OCI-M2 (cell line): ENCODE measurements at regions not wholly inside any gene's neighbourhood (a gene's known extent, or its start where the extent isn't known, plus 50 kb on each side); places are given as distances from the start of the nearest gene placed in this dataset.
"Not testable (repeated sequence)": the region's sequence is repeated elsewhere in the genome, so short reads cannot be mapped to it uniquely, and the experiment has no call there.

Experiments
- DNase-seq: peaks from one replicate; lab custom pipeline; 2025; ENCODE audit not compliant: unreplicated experiment; lab: John Stamatoyannopoulos, UW

DNA sequence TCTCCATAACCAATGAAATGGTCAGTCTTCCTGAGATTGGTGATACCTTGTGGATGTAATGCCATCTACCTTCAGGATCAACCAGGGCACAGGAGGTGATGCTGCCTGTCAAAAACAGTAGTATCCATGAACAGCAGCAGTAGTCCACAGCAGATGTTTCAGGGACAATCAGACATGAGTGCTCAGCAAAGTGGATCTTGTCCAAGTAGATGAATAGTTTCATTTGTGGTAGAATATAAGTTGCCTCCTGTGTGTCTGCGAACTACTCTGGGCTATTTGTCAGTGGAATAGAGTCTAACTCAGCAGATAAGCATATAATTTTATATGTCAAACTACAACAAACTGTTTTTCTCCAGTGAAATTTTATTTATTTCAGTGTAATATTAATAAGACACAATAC is 1860.1 kb upstream of the ACO1 start:
- no peak for DNase-seq

DNA sequence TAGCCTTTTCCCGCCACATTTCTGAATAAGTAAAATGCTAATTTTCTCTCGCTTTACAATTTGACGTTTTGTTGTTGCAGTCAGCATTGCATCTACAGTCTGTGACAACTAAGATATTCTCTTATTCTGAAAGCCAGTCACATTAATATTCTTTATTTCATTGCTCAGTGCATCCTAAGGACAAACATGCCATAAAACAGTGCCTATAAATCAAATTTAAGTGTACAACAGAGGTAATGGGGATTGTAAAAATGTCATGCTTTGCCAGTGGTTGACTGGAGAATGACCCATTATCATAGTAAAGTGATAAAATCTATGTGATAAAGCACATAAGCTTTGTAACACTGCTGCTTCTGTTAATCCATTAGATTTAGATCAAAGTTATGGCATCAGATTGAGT is 1850.0 kb upstream of the ACO1 start:
- DNase-seq, result no peak

DNA sequence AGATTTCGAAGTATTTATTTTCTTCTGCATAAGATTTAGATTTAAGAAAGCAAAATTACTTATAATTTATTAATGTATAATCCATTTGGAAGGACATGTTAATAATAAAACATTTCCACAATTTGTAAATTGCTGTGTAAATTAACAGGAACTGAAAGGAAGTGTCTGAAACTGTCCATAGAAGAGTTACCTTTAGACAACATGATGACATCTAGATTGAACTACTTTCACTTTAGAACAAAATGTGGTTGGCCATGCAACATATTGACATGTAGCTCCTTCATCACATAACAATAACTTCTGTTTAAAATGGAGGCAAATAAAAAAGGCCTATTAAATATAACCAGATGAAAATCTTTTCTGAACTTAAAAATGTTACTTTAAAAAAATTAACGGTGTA is 1849.5 kb upstream of the ACO1 start:
- no peak for DNase-seq

DNA sequence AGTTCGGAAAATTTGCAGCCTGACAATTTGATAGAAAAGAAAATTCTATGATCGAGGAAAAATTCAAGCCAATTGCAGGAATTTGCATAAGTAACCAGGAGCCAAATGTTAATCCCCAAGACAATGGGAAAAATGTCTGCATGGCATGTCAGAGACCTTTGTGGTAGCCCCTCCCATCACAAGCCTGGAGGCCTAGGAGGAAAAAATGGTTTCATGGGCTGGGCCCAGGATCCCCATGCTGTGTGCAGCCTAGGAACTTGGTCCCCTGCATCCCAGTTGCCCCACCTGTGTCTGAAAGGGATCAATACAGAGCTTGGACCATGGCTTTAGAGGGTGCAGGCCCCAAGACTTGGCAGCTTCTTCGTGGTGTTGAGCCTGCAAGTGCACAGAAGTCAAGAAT is 1847.9 kb upstream of the ACO1 start:
- no peak for DNase-seq

DNA sequence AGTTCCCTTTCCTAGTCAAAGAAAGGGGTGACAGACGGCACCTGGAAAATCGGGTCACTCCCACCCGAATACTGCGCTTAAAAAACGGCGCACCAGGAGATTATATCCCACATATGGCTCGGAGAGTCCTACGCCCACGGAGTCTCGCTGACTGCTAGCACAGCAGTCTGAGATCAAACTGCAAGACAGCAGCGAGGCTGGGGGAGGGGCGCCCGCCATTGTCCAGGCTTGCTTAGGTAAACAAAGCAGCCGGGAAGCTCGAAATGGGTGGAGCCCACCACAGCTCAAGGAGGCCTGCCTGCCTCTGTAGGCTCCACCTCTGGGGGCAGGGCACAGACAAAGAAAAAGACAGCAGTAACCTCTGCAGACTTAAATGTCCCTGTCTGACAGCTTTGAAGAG is 1844.7 kb upstream of the ACO1 start:
- not testable (repeated sequence) for DNase-seq

- no peak for DNase-seq
These were observed 1809.9 kb upstream of the ACO1 start for GRCh38 chr9:30574355-30575151.

- no peak for DNase-seq
These were observed 1809.2 kb upstream of the ACO1 start for GRCh38 chr9:30575218-30575617.

DNA sequence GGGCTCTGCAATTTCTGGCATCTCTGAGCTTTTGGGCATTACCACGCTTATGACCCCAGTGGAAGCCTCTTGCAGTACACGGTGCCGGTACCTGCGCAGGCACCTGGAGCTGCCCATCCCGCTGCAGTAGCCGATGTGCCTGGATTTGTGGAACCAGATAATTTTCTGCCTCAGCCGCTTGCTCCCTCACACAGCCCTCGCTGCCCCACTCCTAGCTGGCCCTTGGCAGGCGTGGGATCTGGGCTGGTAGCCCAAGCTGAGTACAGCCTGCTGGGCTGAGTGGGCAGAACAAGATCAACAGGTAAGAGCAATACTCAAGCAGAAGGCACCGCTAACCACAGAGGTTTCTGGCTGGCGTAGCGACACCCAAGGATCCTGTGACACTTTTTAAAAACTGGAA is 1808.8 kb upstream of the ACO1 start:
- no peak for DNase-seq

- DNase-seq, result no peak
These were observed 1804.6 kb upstream of the ACO1 start for GRCh38 chr9:30579810-30580209.

GRCh38 chr9:30582240-30582639 is 1802.2 kb upstream of the ACO1 start:
- no peak for DNase-seq

- no peak for DNase-seq
These were observed 1799.9 kb upstream of the ACO1 start for GRCh38 chr9:30584559-30584958.

DNA sequence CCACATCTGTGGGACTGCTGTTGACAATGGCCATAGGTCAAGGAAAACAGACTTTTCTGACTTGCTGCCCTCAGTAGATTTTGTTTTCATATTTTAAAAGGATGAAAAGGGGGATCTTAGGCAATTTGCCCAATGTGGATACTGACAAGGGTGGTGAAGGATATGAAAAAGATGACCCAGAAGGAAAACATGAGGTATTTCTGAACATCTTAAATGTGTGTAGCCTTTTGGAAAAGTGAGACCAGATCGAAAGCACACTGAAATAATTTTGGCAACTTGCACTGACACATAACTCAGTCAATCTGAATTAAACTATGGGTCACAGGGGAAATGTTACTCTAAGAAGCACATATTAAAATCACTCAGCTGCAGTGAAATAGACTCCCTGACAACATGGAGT is 1793.0 kb upstream of the ACO1 start:
- DNase-seq, result no peak

DNA sequence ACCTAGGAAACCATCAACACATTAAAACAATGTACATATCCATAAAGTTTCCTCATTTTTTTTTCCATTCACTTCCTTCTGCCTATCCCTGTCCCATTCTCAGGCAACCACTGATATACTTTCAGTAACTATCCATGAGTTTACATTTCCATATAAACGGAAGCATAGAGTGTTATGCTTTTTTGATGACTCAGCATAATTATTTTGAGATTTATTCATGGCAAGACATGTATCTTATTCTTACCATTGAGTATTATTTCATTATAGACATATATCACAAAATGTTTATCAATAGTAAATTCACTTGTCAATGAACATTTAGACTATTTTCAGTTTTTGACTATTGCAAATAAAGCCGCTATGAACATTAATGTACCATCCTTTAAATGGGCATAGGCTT is 1786.8 kb upstream of the ACO1 start:
- no peak for DNase-seq

DNA sequence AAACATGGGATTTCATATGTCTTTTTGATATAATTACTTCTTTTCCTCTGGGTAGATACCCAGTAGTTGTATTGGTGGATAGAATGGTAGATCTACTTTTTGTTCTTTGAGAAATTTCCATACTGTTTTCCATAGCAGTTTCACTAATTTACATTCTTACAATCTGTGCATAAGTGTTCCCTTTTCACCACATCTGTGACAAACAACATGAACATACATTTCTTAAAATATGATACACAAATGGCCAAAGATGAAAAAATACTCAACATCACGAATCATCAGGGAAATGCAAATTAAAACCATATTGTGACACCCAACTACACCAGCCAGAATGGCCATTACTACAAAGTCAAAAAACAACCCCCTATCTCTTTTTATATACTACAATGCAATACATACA is 1778.5 kb upstream of the ACO1 start:
- no peak for DNase-seq

- DNase-seq, result no peak
These were observed 1774.7 kb upstream of the ACO1 start for GRCh38 chr9:30609713-30610112.

DNA sequence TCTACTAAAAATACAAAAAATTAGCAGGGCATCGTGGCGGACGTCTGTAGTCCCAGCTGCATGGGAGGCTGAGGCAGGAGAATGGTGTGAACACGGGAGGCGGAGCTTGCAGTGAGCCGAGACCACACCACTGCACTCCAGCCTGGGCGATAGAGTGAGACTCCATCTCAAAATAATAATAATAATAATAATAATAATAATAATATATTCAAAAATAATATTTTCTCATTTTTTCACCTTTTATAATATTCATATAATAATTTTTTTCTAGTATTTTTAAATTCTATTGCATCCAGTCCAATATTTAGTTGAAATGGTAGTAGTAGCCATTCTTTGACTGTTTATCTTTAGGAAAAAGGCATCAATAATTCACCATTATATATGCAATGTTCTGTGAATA is 1767.7 kb upstream of the ACO1 start:
- not testable (repeated sequence) for DNase-seq

DNA sequence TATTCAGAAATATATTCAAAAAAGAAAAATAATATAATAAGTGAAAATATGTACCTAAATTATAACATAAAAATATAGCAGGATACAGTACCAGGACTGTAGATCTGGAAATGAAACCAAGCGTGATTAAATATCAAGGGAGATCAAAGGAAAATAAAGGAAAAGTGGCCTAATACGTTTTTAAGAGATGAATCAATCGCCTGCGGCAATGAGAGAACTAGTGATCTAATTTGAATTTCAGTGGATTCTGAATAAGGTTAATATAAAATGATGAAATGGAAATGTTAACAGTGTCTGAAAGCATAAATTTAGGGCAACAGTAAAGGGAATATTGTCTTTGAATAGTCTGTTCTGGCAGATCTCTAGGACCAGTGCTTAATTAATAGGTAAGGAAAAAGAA is 1761.9 kb upstream of the ACO1 start:
- DNase-seq, result no peak

- no peak for DNase-seq
These were observed 1755.4 kb upstream of the ACO1 start for GRCh38 chr9:30628915-30629567.

DNA sequence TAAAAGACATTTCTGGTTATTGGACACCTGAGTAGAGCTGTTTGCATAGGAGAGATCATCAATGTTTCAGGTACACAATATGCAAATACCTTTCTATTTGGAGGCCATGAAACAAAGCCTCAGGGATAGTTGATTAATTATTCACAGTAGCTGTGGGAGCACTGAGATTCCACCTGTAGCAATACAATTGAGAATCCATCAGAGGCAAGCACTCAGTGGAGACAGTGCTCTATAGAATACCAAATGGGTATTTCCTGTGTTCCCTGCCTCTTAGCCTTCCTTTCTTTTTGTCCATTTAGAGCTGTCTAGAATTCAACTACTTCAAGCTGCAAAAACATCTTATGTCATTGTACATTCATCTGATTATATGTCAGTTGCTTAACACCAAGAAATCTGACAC is 1754.0 kb upstream of the ACO1 start:
- no peak for DNase-seq

DNA sequence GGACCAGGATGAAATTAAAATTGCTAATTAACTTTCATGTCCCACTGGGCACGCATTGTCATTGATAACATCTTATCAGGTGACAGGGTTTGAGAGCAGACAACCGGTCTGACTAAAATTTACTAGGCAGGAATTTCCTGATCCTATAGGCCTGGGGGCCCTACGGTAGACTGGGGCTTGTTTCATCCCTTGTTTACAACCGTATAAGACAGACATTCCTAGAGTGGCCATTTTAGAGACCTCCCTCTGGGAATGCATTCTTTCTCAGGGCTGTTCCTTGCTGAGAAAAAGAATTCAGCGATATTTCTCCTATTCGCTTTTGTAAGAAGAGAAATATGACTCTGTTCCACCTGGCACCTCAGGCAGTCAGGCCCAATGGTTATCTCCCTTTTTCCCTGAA is 1737.8 kb upstream of the ACO1 start:
- DNase-seq, result not testable (repeated sequence)

DNA sequence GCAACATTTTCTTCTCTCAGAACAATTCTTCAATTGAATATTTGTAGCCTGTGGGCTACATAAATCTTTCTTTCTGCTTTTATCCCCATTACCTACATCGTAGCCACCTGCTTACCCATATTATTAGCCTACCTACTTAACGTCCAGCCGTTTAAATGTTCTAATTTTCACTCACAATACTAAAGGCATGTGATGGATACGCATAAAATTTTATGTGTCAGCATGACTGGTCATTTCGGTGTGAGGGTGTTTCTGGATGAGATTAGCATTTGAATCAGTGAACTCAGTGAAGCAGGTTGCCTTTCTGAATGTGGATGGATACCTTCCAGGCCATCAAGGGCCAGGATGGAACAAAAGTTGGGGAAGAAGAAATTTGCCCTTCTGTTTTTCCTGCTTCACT is 1722.5 kb upstream of the ACO1 start:
- DNase-seq, result no peak

DNA sequence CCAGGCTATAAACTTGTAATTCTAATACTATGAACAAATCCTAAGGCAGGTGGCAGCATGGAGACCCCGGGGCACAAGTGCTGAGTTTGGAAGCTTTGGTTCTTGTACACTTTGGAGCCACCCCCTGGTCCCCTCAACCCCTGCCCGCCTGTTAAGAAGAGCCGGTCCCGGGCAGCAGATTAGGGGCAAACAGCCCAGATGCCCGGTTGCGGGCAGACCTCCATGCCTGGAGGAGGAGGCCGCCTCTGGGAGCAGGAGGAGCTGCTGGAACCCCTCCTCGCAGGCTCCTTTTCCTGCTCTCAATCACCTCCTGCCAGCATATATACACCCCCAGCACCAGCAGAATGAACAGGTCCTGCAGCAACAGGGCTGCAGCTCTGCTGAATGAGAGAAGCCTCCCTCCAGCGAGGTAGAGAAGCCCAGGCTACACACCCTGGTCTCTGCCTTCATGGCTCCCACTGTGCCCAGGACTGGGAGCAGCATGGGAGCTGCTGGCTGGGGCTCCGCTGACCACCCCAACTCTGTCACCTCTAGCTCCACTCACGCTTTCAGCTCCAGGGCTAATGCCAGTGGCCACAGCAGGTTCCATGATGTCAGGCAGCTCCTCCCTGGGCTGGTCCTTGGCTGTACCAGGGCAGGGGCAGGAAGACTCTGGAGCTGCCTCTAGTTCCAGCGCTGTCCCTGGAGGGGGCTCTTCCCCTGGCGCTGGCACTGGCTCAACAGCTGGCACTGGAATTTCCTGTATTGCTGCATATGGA is 1713.5 kb upstream of the ACO1 start:
- no peak for DNase-seq
